HG02623 (cell line): ENCODE measurements at regions not wholly inside any gene's neighbourhood (a gene's known extent, or its start where the extent isn't known, plus 50 kb on each side); places are given as distances from the start of the nearest gene placed in this dataset.

Experiments
- ATAC-seq: cut with Tn5 transposase; IDR thresholded peaks from one replicate; pipeline ENCODE4 v1.9.1; 2021; ENCODE audit warnings: moderate library complexity; ENCODE audit not compliant: unreplicated experiment

GRCh38 chr9:20200581-20200980, 411.7 kb upstream of the SLC24A2 start:
- ATAC-seq = no peak

- no peak for ATAC-seq
Measured at GRCh38 chr9:20199111-20199510, 410.3 kb upstream of the SLC24A2 start.

GRCh38 chr9:20197976-20198685, 409.3 kb upstream of the SLC24A2 start:
- no peak for ATAC-seq

- no peak for ATAC-seq
Measured at GRCh38 chr9:20191228-20191840, 402.5 kb upstream of the SLC24A2 start.

GRCh38 chr9:20189871-20190270, 401.0 kb upstream of the SLC24A2 start:
- no peak for ATAC-seq

- ATAC-seq = no peak
Measured at GRCh38 chr9:20188616-20189369, 400.0 kb upstream of the SLC24A2 start.

GRCh38 chr9:20187318-20187717, 398.5 kb upstream of the SLC24A2 start:
- no peak for ATAC-seq

GRCh38 chr9:20186823-20187222, 398.0 kb upstream of the SLC24A2 start:
- no peak for ATAC-seq

GRCh38 chr9:20186231-20186630, 397.4 kb upstream of the SLC24A2 start:
- ATAC-seq = no peak

- no peak for ATAC-seq
Measured at GRCh38 chr9:20184541-20184940, 395.7 kb upstream of the SLC24A2 start.

- ATAC-seq = no peak
Measured at GRCh38 chr9:20178679-20179078, 389.8 kb upstream of the SLC24A2 start.

GRCh38 chr9:20178197-20178596, 389.4 kb upstream of the SLC24A2 start:
- ATAC-seq = no peak

- no peak for ATAC-seq
Measured at GRCh38 chr9:20170122-20170521, 381.3 kb upstream of the SLC24A2 start.

GRCh38 chr9:20152151-20152725, 363.4 kb upstream of the SLC24A2 start:
- no peak for ATAC-seq

GRCh38 chr9:20148416-20148815, 359.6 kb upstream of the SLC24A2 start:
- no peak for ATAC-seq

GRCh38 chr9:20144197-20144596, 355.4 kb upstream of the SLC24A2 start:
- ATAC-seq = no peak

- no peak for ATAC-seq
Measured at GRCh38 chr9:20139763-20140290, 351.0 kb upstream of the SLC24A2 start.

- ATAC-seq = no peak
Measured at GRCh38 chr9:20138841-20139240, 350.0 kb upstream of the SLC24A2 start.

- no peak for ATAC-seq
Measured at GRCh38 chr9:20138116-20138515, 349.3 kb upstream of the SLC24A2 start.

- no peak for ATAC-seq
Measured at GRCh38 chr9:20137425-20137824, 348.6 kb upstream of the SLC24A2 start.

GRCh38 chr9:20135119-20135697, 346.4 kb upstream of the SLC24A2 start:
- ATAC-seq = no peak
